Endothelial cell (in vitro differentiated cells): ENCODE measurements at regions not wholly inside any gene's neighbourhood (a gene's known extent, or its start where the extent isn't known, plus 50 kb on each side); places are given as distances from the start of the nearest gene placed in this dataset.

ENCODE experiments used
- DNase-seq: peaks from one replicate; pipeline ENCODE4 v3.0.0; 2021; ENCODE audit warnings: low spot score
- H3K27ac Mint-ChIP-seq: one replicate; pipeline ENCODE4 v1.8.0; 2021; ENCODE audit warnings: mixed read lengths, inconsistent platforms; ENCODE audit not compliant: unreplicated experiment
- H3K27me3 Mint-ChIP-seq: one replicate; pipeline ENCODE4 v1.8.0; 2021; ENCODE audit warnings: mild to moderate bottlenecking, moderate library complexity, mixed read lengths, inconsistent platforms; ENCODE audit not compliant: unreplicated experiment
- H3K36me3 Mint-ChIP-seq: one replicate; pipeline ENCODE4 v1.8.0; 2021; ENCODE audit warnings: mild to moderate bottlenecking, low read depth, mixed read lengths, inconsistent platforms; ENCODE audit not compliant: unreplicated experiment
- H3K4me1 Mint-ChIP-seq: one replicate; pipeline ENCODE4 v1.8.0; 2021; ENCODE audit warnings: mild to moderate bottlenecking, mixed read lengths, inconsistent platforms; ENCODE audit not compliant: unreplicated experiment
- H3K4me3 Mint-ChIP-seq: one replicate; pipeline ENCODE4 v1.8.0; 2021; ENCODE audit warnings: mild to moderate bottlenecking, mixed read lengths, inconsistent platforms; ENCODE audit not compliant: unreplicated experiment
- H3K9me3 Mint-ChIP-seq: one replicate; pipeline ENCODE4 v1.8.0; 2021; ENCODE audit warnings: mixed read lengths, inconsistent platforms; ENCODE audit not compliant: unreplicated experiment
- CTCF ChIP-seq: fragments of 200-600 bp; sonication (generic); IDR thresholded peaks from one replicate; pipeline ENCODE4 v1.5.0; 2021; ENCODE audit warnings: antibody characterized with exemption; ENCODE audit not compliant: unreplicated experiment

GRCh38 chr9:119726035-119726434 is 356.8 kb upstream of the BRINP1 start:
- peaks cover 13% of the 10 kb centered on the region for H3K4me1 Mint-ChIP-seq
- H3K9me3 Mint-ChIP-seq: no peaks in the 10 kb centered on the region
- H3K4me3 Mint-ChIP-seq: no peak overlapping the region
- no peak for DNase-seq
- no peak overlapping the region for H3K27ac Mint-ChIP-seq
- peaks cover 1% of the 10 kb centered on the region for H3K27me3 Mint-ChIP-seq
- H3K36me3 Mint-ChIP-seq: no peaks in the 10 kb centered on the region
- no peak for TF ChIP-seq CTCF

- peaks cover 1% of the 10 kb centered on the region for H3K27me3 Mint-ChIP-seq
- no peak for TF ChIP-seq CTCF
- H3K27ac Mint-ChIP-seq: no peak overlapping the region
- H3K9me3 Mint-ChIP-seq: no peaks in the 10 kb centered on the region
- DNase-seq: no peak
- H3K36me3 Mint-ChIP-seq: no peaks in the 10 kb centered on the region
- H3K4me1 Mint-ChIP-seq: peaks cover 21% of the 10 kb centered on the region
- no peak overlapping the region for H3K4me3 Mint-ChIP-seq
Observed at GRCh38 chr9:119722384-119722783, 353.1 kb upstream of the BRINP1 start.

- H3K9me3 Mint-ChIP-seq: no peaks in the 10 kb centered on the region
- no peaks in the 10 kb centered on the region for H3K4me1 Mint-ChIP-seq
- H3K4me3 Mint-ChIP-seq: no peak overlapping the region
- no peak for TF ChIP-seq CTCF
- no peak overlapping the region for H3K27ac Mint-ChIP-seq
- H3K36me3 Mint-ChIP-seq: no peaks in the 10 kb centered on the region
- DNase-seq: no peak
- no peaks in the 10 kb centered on the region for H3K27me3 Mint-ChIP-seq
Observed at GRCh38 chr9:119712325-119712724, 343.1 kb upstream of the BRINP1 start.

- no peak for DNase-seq
- no peaks in the 10 kb centered on the region for H3K27me3 Mint-ChIP-seq
- H3K9me3 Mint-ChIP-seq: no peaks in the 10 kb centered on the region
- no peaks in the 10 kb centered on the region for H3K4me1 Mint-ChIP-seq
- no peak overlapping the region for H3K27ac Mint-ChIP-seq
- no peak overlapping the region for H3K4me3 Mint-ChIP-seq
- no peaks in the 10 kb centered on the region for H3K36me3 Mint-ChIP-seq
- TF ChIP-seq CTCF: no peak
Observed at GRCh38 chr9:119709431-119709830, 340.2 kb upstream of the BRINP1 start.

- TF ChIP-seq CTCF: no peak
- H3K4me3 Mint-ChIP-seq: no peak overlapping the region
- DNase-seq: no peak
- H3K36me3 Mint-ChIP-seq: no peaks in the 10 kb centered on the region
- no peaks in the 10 kb centered on the region for H3K27me3 Mint-ChIP-seq
- H3K9me3 Mint-ChIP-seq: no peaks in the 10 kb centered on the region
- H3K27ac Mint-ChIP-seq: no peak overlapping the region
- H3K4me1 Mint-ChIP-seq: no peaks in the 10 kb centered on the region
Observed at GRCh38 chr9:119707228-119707845, 338.1 kb upstream of the BRINP1 start.
